ENCODE measurements at regions not wholly inside any gene's neighbourhood (a gene's known extent, or its start where the extent isn't known, plus 50 kb on each side); places are given as distances from the start of the nearest gene placed in this dataset.

GRCh38 chr20:60900618-60901017, 351.4 kb upstream of the CDH4 start:
- no peaks in the 10 kb centered on the region for H3K27me3 ChIP-seq
- no peaks in the 10 kb centered on the region for H3K36me3 ChIP-seq
- H3K4me1 ChIP-seq (ENCODE audit: control insufficient read depth in 1 of 2, insufficient read depth in 1 of 2, low read depth in 1 of 2, low read length in 1 of 2) = no peaks in the 10 kb centered on the region
- no peak for TF ChIP-seq CTCF (IDR thresholded peaks at IDR 0.05)
- H3K27ac ChIP-seq = no peak overlapping the region
- H3K4me3 ChIP-seq (ENCODE audit: low read depth in 1 of 2, low read length in 1 of 2) = no peak overlapping the region
- H3K9me3 ChIP-seq = no peaks in the 10 kb centered on the region

GRCh38 chr20:60901831-60902230, 350.2 kb upstream of the CDH4 start:
- TF ChIP-seq CTCF (IDR thresholded peaks at IDR 0.05) = no peak

GRCh38 chr20:60903325-60903971, 348.6 kb upstream of the CDH4 start:
- no peaks in the 10 kb centered on the region for H3K4me1 ChIP-seq (ENCODE audit: control insufficient read depth in 1 of 2, insufficient read depth in 1 of 2, low read depth in 1 of 2, low read length in 1 of 2)
- H3K27ac ChIP-seq = no peak overlapping the region
- H3K36me3 ChIP-seq = no peaks in the 10 kb centered on the region
- no peaks in the 10 kb centered on the region for H3K9me3 ChIP-seq
- no peak overlapping the region for H3K4me3 ChIP-seq (ENCODE audit: low read depth in 1 of 2, low read length in 1 of 2)
- no peak for TF ChIP-seq CTCF (IDR thresholded peaks at IDR 0.05)
- no peaks in the 10 kb centered on the region for H3K27me3 ChIP-seq

More at GRCh38 chr20:60901831-60902230, 350.2 kb upstream of the CDH4 start:
- Histone ChIP-seq H3K27me3 (no peaks in the 10 kb centered on the region), H3K9me3 (no peaks in the 10 kb centered on the region), H3K36me3 (no peaks in the 10 kb centered on the region), H3K4me1 (ENCODE audit: control insufficient read depth in 1 of 2, insufficient read depth in 1 of 2, low read depth in 1 of 2, low read length in 1 of 2) (no peaks in the 10 kb centered on the region), H3K4me3 (ENCODE audit: low read depth in 1 of 2, low read length in 1 of 2) (no peak overlapping the region), H3K27ac (no peak overlapping the region)

GRCh38 chr20:60904730-60905129, 347.3 kb upstream of the CDH4 start:
- H3K36me3 ChIP-seq = no peaks in the 10 kb centered on the region
- no peak overlapping the region for H3K4me3 ChIP-seq (ENCODE audit: low read depth in 1 of 2, low read length in 1 of 2)
- TF ChIP-seq CTCF (IDR thresholded peaks at IDR 0.05) = no peak
- H3K4me1 ChIP-seq (ENCODE audit: control insufficient read depth in 1 of 2, insufficient read depth in 1 of 2, low read depth in 1 of 2, low read length in 1 of 2) = no peaks in the 10 kb centered on the region
- H3K27me3 ChIP-seq = no peaks in the 10 kb centered on the region
- no peak overlapping the region for H3K27ac ChIP-seq
- no peaks in the 10 kb centered on the region for H3K9me3 ChIP-seq

GRCh38 chr20:60905919-60906318, 346.1 kb upstream of the CDH4 start:
- no peaks in the 10 kb centered on the region for H3K4me1 ChIP-seq (ENCODE audit: control insufficient read depth in 1 of 2, insufficient read depth in 1 of 2, low read depth in 1 of 2, low read length in 1 of 2)
- no peaks in the 10 kb centered on the region for H3K27me3 ChIP-seq
- H3K9me3 ChIP-seq = no peaks in the 10 kb centered on the region
- no peak for TF ChIP-seq CTCF (IDR thresholded peaks at IDR 0.05)
- no peak overlapping the region for H3K4me3 ChIP-seq (ENCODE audit: low read depth in 1 of 2, low read length in 1 of 2)
- no peak overlapping the region for H3K27ac ChIP-seq
- no peaks in the 10 kb centered on the region for H3K36me3 ChIP-seq
